ENCODE measurements at regions not wholly inside any gene's neighbourhood (a gene's known extent, or its start where the extent isn't known, plus 50 kb on each side); places are given as distances from the start of the nearest gene placed in this dataset.

DNA sequence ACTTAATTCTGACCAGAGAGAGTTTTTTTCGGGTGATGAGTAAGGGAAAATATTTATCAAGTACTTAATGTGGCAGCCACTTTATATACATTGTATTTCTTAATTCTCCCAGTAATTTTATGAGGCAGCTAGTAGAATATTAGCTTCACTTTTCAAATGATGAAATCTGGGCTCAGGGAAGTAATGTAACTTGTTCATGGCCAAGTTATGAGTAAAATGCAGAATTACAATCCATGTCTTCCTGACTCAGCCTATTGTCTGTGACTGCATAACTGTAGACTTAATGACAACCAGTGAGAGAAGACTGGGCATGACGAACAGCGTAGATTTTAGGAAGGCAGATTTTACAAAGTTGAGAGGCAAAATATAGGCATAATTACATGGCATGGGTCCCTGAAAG lies 106.7 kb upstream of the MIS18BP1 start:
- TF ChIP-seq RARB (CRISPR knock-in tag; IDR thresholded peaks at IDR 0.05) (no peak), ZNF8 (CRISPR knock-in tag; IDR thresholded peaks at IDR 0.05) (no peak), BACH2 (CRISPR knock-in tag; IDR thresholded peaks at IDR 0.05; ENCODE audit: borderline replicate concordance) (no peak), ZNF565 (CRISPR knock-in tag; conservative IDR thresholded peaks at IDR 0.05; ENCODE audit: low read depth) (no peak), ZFP30 (CRISPR knock-in tag; IDR thresholded peaks at IDR 0.05) (no peak), PPARA (CRISPR knock-in tag; IDR thresholded peaks at IDR 0.05; ENCODE audit: borderline replicate concordance) (no peak), ZC3H10 (CRISPR knock-in tag; IDR thresholded peaks at IDR 0.05) (no peak), TOX (CRISPR knock-in tag; IDR thresholded peaks at IDR 0.05; ENCODE audit: borderline replicate concordance) (no peak), ESRRG (CRISPR knock-in tag; IDR thresholded peaks at IDR 0.05) (no peak), OSR1 (CRISPR knock-in tag; IDR thresholded peaks at IDR 0.05) (no peak)
- TF ChIP-seq, protein P1, sequence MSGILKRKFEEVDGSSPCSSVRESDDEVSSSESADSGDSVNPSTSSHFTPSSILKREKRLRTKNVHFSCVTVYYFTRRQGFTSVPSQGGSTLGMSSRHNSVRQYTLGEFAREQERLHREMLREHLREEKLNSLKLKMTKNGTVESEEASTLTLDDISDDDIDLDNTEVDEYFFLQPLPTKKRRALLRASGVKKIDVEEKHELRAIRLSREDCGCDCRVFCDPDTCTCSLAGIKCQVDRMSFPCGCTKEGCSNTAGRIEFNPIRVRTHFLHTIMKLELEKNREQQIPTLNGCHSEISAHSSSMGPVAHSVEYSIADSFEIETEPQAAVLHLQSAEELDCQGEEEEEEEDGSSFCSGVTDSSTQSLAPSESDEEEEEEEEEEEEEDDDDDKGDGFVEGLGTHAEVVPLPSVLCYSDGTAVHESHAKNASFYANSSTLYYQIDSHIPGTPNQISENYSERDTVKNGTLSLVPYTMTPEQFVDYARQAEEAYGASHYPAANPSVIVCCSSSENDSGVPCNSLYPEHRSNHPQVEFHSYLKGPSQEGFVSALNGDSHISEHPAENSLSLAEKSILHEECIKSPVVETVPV (CRISPR knock-in tag; IDR thresholded peaks at IDR 0.05), result no peak
- ATAC-seq, result no peak

DNA sequence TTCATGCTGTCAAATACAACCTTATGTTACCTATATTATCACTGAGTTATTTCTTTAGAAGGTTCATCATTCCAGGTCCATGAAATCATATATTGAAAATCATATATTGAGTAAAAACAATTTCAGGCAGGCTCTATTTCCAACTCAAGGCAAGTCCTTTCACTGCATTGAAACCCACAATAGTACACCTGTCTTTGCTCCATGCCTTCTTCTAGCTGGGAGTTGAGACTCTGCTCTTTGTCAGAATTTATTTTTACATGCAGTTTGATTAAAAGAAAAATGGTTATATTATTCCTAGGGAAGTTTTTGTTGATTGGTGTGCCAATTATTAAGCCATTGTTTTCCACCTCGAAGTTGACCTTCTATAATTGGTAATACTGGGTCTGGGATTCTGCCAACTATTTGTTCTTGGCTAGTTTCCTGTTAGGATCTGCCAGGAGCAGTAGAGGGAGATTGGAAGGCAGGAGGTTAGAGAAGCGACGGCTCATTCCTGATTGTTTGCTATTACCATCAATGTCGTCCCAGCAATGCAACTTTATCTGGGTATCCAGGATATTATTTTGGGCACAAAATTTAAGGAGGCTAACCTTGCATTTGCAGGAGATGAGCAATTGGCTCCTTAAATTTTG lies 79.5 kb upstream of the MIS18BP1 start:
- no peak for ATAC-seq
- TF ChIP-seq ZNF8 (CRISPR knock-in tag; IDR thresholded peaks at IDR 0.05) (no peak), PPARA (CRISPR knock-in tag; IDR thresholded peaks at IDR 0.05; ENCODE audit: borderline replicate concordance) (no peak), TOX (CRISPR knock-in tag; IDR thresholded peaks at IDR 0.05; ENCODE audit: borderline replicate concordance) (no peak), ARNTL (CRISPR knock-in tag; IDR thresholded peaks at IDR 0.05; ENCODE audit: borderline replicate concordance, low read depth) (no peak), ZNF565 (CRISPR knock-in tag; conservative IDR thresholded peaks at IDR 0.05; ENCODE audit: low read depth) (no peak), GLIS3 (CRISPR knock-in tag; IDR thresholded peaks at IDR 0.05) (no peak), ISL1 (CRISPR knock-in tag; IDR thresholded peaks at IDR 0.05) (no peak), ZC3H10 (CRISPR knock-in tag; IDR thresholded peaks at IDR 0.05) (no peak), ZFP3 (CRISPR knock-in tag; IDR thresholded peaks at IDR 0.05) (no peak), BACH2 (CRISPR knock-in tag; IDR thresholded peaks at IDR 0.05; ENCODE audit: borderline replicate concordance) (no peak), TCF4 (CRISPR knock-in tag; IDR thresholded peaks at IDR 0.05; ENCODE audit: borderline replicate concordance) (no peak), RARB (CRISPR knock-in tag; IDR thresholded peaks at IDR 0.05) (no peak), ZNF70 (CRISPR knock-in tag; IDR thresholded peaks at IDR 0.05) (no peak), CSDC2 (CRISPR knock-in tag; IDR thresholded peaks at IDR 0.05) (no peak), CREB5 (CRISPR knock-in tag; IDR thresholded peaks at IDR 0.05; ENCODE audit: low read depth) (no peak)
- TF ChIP-seq, protein P2, sequence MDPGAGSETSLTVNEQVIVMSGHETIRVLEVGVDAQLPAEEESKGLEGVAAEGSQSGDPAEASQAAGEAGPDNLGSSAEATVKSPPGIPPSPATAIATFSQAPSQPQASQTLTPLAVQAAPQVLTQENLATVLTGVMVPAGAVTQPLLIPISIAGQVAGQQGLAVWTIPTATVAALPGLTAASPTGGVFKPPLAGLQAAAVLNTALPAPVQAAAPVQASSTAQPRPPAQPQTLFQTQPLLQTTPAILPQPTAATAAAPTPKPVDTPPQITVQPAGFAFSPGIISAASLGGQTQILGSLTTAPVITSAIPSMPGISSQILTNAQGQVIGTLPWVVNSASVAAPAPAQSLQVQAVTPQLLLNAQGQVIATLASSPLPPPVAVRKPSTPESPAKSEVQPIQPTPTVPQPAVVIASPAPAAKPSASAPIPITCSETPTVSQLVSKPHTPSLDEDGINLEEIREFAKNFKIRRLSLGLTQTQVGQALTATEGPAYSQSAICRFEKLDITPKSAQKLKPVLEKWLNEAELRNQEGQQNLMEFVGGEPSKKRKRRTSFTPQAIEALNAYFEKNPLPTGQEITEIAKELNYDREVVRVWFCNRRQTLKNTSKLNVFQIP (CRISPR knock-in tag; IDR thresholded peaks at IDR 0.05; ENCODE audit: borderline replicate concordance, low read depth), result no peak
- TF ChIP-seq, protein P1 (CRISPR knock-in tag; IDR thresholded peaks at IDR 0.05), result no peak
- TF ChIP-seq, protein P3, sequence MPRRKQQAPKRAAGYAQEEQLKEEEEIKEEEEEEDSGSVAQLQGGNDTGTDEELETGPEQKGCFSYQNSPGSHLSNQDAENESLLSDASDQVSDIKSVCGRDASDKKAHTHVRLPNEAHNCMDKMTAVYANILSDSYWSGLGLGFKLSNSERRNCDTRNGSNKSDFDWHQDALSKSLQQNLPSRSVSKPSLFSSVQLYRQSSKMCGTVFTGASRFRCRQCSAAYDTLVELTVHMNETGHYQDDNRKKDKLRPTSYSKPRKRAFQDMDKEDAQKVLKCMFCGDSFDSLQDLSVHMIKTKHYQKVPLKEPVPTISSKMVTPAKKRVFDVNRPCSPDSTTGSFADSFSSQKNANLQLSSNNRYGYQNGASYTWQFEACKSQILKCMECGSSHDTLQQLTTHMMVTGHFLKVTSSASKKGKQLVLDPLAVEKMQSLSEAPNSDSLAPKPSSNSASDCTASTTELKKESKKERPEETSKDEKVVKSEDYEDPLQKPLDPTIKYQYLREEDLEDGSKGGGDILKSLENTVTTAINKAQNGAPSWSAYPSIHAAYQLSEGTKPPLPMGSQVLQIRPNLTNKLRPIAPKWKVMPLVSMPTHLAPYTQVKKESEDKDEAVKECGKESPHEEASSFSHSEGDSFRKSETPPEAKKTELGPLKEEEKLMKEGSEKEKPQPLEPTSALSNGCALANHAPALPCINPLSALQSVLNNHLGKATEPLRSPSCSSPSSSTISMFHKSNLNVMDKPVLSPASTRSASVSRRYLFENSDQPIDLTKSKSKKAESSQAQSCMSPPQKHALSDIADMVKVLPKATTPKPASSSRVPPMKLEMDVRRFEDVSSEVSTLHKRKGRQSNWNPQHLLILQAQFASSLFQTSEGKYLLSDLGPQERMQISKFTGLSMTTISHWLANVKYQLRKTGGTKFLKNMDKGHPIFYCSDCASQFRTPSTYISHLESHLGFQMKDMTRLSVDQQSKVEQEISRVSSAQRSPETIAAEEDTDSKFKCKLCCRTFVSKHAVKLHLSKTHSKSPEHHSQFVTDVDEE (CRISPR knock-in tag; IDR thresholded peaks at IDR 0.05), result no peak
